GM10266 (cell line): ENCODE measurements at regions not wholly inside any gene's neighbourhood (a gene's known extent, or its start where the extent isn't known, plus 50 kb on each side); places are given as distances from the start of the nearest gene placed in this dataset.
"Not testable (repeated sequence)": the region's sequence is repeated elsewhere in the genome, so short reads cannot be mapped to it uniquely, and the experiment has no call there.

Source experiments
- DNase-seq: peaks from one replicate; pipeline ENCODE4 v3.0.0; 2012; ENCODE audit errors: extremely low spot score
- CTCF ChIP-seq: IDR thresholded peaks from 2 replicates; pipeline ENCODE4 v1.5.1; 2012; ENCODE audit warnings: mild to moderate bottlenecking, low read depth; ENCODE audit not compliant: control insufficient read depth, insufficient read depth; ENCODE audit errors: missing control alignments

GRCh38 chr10:71010730-71011129 is 122.4 kb upstream of the PCBD1 start:
- TF ChIP-seq CTCF: no peak
- no peak for DNase-seq

GRCh38 chr10:71011141-71011540 is 122.8 kb upstream of the PCBD1 start:
- DNase-seq: no peak
- no peak for TF ChIP-seq CTCF

- no peak for DNase-seq
- no peak for TF ChIP-seq CTCF
These were observed 125.8 kb upstream of the PCBD1 start for GRCh38 chr10:71014021-71014805.

GRCh38 chr10:71015674-71016073 is 127.3 kb upstream of the PCBD1 start:
- DNase-seq: no peak
- no peak for TF ChIP-seq CTCF

GRCh38 chr10:71020061-71020460 is 131.7 kb upstream of the PCBD1 start:
- DNase-seq: not testable (repeated sequence)

- TF ChIP-seq CTCF: no peak
These were observed 133.0 kb upstream of the PCBD1 start for GRCh38 chr10:71021402-71021801.

GRCh38 chr10:71023704-71024283 is 135.4 kb upstream of the PCBD1 start:
- TF ChIP-seq CTCF: no peak
- no peak for DNase-seq

More at GRCh38 chr10:71021402-71021801, 133.0 kb upstream of the PCBD1 start:
- no peak for DNase-seq
